NCI-H1105 (cell line): ENCODE measurements at regions not wholly inside any gene's neighbourhood (a gene's known extent, or its start where the extent isn't known, plus 50 kb on each side); places are given as distances from the start of the nearest gene placed in this dataset.
"Not testable (repeated sequence)": the region's sequence is repeated elsewhere in the genome, so short reads cannot be mapped to it uniquely, and the experiment has no call there.

Experiments
- DNase-seq: peaks from one replicate; lab custom pipeline; 2025; lab: John Stamatoyannopoulos, UW

DNA sequence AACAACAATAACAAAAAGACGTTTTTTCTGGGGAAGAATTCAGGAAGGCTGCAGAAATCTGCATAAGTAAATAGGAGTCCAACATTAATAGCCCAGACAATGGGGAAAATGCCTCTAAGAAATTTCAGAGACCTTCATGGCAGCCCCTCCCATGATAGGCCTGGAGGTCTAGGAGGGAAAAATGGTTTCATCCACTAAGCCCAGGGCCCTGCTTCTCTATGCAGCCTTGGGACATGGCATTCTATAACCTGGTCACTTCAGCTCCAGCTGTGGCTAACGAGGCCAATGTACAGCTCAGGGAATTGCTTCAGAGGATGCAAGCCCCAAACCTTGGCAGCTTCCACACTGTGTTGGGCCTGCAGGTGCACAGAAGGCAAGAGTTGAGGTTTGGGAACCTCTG is 125.6 kb upstream of the GMNC start:
- no peak for DNase-seq

DNA sequence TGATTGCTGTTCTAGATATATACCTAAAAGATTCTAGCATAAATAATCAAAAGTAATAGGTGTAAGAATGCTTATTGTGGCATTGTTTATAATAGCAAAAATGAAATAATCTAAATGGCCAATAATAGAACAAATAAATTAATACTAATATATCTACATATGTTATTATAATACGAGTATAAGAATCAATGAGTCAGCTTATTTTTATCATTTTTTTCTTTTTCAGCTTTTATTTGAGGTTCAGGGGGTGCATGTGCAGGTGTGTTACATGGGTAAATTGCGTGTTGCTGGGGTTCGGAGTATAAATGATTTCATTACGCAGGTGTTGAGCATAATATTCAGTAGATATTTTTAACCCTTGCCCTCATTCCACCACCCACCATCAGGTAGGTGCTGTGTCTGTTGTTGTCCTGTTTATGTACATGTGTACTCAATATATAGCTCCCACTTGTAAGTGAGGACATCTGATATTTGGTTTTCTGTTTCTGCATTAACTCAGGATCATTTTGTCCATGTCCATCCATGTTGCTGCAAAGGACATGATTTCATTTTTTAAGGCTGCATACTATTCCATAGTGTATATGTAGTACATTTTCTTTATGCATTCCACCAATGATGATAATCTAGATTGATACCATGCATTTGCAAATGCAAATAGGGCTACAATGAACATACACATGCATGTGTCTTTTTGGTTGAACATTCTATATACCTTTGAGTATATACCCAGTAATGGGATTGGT is 122.2 kb upstream of the GMNC start:
- DNase-seq: no peak

DNA sequence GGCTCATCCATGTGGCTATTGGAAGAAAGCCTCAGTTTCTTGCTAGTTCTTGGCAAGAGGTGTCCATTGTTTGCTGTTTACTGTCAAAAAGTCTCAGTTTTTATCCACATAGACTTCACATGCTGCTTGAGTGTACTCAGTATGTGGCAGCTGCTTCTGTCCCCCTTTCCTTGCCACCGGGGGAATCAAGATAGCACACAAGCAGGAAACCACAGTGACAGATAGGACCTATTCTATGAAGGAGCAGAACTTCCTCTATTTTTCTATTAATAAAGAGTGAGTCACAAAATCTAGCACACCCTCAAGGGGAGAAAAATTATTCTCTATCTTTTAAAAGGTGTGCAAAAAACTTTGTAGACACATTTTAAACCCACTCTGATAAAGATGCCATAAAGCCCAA is 121.4 kb upstream of the GMNC start:
- no peak for DNase-seq

DNA sequence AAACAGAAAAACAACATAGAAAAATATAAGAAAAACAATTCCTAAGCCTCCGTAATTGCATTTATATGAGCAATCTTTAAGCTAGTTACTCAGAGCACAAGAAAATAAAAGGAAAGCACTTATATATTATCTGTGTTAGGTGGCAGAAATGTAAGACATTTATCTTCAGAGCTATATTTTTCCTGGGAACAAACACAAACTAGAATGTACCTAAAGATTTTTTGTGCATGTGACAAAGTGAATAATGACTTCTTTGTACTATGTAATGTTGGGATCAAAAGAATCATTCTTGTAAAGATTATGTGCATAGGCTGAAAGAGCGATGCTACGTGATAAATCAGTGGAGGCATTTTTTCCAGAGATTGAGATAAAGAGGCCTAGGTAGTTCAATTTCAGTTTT is 111.3 kb upstream of the GMNC start:
- DNase-seq: no peak

DNA sequence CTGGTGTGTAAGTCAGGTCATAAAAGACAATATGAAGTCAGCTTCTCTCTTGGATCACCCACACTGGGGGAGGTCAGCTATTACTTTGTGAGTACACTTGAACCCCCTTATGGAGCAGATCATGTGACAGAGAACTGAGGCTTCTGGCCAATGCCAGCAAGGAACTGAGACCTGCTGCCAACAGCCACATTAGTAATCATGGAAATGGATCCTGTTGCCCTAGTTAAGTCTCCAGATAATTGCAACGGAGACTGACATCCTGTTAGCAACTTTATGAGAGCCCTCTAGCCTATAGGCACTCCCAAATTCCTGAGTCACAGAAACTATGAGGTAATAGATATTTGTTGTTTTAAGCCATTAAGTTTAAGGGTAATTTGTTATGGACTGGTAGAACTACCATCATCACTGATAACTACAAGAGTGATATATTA is 110.4 kb upstream of the GMNC start:
- DNase-seq: no peak

DNA sequence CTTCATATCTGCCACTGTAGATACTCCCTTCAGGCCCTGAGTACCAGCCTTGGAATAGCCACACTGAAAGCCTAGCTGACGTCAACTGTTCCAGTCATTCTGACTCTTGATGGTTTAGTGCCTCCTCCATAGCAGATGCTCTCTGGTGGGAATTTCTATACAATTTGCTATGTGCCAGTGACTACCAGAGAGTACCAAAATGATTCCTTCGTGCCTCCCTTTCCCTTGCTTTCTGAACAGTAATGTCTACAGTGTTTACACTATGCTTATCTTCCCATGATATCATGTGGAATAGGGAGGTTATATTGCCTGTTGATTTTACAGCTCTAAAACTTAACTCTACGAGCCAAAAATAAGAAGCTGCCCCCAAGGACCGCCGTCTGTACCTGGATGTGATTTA is 109.7 kb upstream of the GMNC start:
- no peak for DNase-seq

DNA sequence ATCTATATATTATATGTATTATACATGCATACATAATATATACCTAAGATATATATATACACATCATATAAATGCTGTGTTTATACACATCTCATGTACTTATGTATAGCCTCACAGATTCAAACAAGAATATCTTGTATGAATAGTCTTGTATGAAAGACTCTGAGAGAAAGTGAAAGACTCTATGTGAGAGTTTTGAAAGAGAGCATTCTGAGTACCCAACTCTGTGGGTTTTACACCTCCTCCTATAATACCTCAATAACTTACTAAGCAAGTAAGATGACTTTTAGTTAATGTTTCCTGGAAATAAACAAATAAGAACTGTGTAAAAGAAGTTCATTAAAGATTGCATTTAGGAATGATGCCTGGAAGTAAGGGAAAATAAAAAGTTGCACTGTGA is 108.1 kb upstream of the GMNC start:
- no peak for DNase-seq

DNA sequence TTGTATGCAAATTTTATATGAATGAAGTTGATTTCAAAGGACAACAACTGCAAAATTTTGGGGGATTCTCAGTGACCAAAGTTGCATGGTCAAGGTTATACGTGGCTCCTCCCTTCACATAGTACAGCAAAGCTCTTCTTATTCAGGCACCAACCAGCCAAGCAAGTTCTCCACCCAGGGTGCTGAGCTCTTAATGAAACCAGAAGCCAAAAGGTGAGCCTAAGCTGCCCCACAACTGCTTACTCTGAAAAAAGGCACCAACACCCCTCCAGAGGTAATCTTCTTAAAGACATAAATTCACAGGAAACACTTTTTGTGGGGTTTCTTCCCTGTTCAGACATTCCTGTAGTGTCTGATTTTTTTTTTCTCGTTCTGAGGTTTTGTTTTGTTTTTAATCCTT is 106.1 kb upstream of the GMNC start:
- no peak for DNase-seq

DNA sequence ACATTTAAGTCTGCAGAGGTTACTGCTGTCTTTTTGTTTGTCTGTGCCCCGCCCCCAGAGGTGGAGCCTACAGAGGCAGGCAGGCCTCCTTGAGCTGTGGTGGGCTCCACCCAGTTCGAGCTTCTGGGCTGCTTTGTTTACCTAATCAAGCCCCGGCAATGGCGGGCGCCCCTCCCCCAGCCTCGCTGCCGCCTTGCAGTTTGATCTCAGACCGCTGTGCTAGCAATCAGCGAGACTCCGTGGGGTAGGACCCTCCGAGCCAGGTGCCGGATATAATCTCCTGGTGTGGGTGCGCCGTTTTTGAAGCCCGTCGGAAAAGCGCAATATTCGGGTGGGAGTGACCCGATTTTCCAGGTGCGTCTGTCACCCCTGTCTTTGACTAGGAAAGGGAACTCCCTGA is 102.4 kb upstream of the GMNC start:
- DNase-seq: not testable (repeated sequence)

DNA sequence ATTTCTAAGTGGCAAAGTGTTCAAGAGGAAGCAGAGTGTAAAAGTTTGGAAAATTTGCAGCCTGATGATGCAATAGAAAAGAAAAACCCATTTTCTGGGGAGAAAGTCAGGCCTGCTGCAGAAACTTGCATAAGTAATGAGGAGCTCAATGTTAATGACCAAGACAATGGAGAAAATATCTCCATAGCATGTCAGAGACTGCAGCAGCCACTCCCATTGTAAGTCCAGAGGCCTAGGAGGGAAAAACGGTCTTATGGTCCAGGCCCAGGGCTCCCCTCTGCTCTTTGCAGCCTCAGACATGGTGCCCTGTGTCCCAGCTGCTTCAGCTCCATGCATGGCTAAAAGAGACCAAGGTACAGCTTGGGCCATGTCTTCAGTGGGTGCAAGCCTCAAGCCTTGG is 96.6 kb upstream of the GMNC start:
- DNase-seq: no peak

DNA sequence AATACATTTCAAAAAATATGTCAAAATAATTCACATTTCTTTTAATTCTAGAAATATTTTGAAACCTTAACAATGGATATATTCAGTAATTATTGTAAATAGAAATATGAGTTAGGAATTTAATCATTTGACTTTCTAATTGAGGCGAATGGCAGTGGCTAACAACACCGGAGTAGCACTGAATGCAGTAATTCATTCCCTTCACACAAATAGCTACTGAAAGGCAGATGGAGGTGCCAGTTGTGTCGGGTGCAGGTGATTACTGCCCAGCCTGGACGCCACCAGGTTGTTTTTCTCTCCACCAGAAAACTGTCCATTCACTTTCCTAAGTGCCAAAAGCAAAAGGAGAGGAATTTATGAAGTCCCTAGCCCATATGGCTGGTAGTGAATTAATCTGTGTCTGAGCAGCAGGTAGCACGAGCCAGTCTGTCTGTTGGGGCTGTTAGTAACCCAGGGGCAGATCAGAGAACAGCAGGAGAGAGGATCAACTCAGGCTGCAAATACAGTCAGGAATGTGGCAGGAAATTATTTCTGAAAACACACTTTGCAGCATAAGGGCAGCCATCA is 79.3 kb upstream of the GMNC start:
- no peak for DNase-seq

DNA sequence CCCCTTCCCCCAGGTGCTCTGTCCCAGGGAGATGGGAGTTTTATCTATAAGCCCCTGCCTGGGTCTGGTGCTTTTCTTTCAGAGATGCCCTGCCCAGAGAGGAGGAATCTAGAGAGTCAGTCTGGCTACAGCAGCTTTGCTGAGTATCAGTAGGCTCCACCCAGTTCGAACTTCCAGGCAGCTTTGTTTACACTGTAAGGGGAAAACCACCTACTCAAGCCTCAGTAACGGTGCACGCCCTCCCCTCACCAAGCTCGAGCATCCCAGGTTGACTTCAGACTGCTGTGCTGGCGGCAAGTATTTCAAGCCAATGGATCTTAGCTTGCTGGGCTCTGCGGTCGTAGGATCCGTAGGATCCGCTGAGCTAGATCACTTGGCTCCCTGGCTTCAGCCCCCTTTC is 72.1 kb upstream of the GMNC start:
- DNase-seq: not testable (repeated sequence)

DNA sequence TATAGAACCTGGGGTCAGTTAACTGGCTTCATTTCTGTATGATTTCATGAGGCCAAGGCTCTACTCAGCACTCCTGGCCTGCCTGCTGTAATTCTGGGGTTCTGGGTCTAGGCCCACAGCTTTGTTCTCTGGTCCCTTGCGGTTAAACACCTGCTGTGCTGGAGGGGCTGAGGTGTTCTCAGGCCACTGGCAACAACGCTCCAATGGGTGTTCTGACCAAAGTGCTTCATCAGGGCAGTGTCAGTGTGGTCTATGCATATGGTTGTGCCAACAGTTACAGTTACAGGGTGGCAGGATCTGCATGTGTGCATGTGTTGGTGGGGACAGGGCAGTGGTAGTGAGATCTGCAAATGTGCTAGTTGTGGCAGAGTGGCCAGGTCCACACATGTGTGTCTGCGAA is 64.1 kb upstream of the GMNC start:
- no peak for DNase-seq

DNA sequence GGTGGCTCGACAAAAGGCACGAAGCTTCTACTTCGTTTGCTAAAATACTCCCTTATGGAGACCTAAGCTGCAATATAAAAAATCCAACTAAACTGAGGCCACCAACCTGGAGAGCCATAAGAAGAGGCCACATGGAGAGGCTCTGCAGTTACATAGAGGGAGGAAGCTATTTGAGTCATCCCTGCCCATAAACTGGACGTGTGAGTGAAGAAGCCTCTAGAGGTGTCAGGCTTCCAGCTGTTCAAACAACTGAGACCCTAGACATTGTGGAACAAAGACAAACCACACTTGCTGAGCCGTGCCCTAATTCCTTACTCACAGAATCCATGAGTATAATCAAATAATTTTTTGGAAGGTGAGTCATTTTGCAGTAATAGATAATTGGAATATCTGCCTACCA is 50.2 kb upstream of the GMNC start:
- no peak for DNase-seq
